SK-N-SH (cell line): ENCODE measurements at regions not wholly inside any gene's neighbourhood (a gene's known extent, or its start where the extent isn't known, plus 50 kb on each side); places are given as distances from the start of the nearest gene placed in this dataset.

Experiments
- ELF1 ChIP-seq: IDR thresholded peaks from 2 replicates; pipeline ENCODE4 v1.4.0; 2012
- EP300 ChIP-seq, 2 experiments: IDR thresholded peaks; 2 replicates each; pipeline versions ENCODE4 v1.4.0 to v1.6.1; 2012; ENCODE audit warnings: borderline replicate concordance in 1 of 2, low read depth in 1 of 2, low read length in 1 of 2
- EZH2phosphoT487 ChIP-seq: fragments of 200-600 bp; sonication (generic); IDR thresholded peaks from 2 replicates; pipeline ENCODE4 v1.6.1; 2017; ENCODE audit warnings: low read depth, mixed run types, mild to moderate bottlenecking, antibody characterized with exemption, moderate library complexity, borderline replicate concordance
- FOSL2 ChIP-seq: IDR thresholded peaks from 2 replicates; pipeline ENCODE4 v1.4.0; 2012; ENCODE audit warnings: low read depth, mild to moderate bottlenecking, moderate library complexity, borderline replicate concordance
- GABPA ChIP-seq: IDR thresholded peaks from 2 replicates; pipeline ENCODE4 v1.4.0; 2012; ENCODE audit warnings: low read depth, mild to moderate bottlenecking
- JUND ChIP-seq: IDR thresholded peaks from 2 replicates; pipeline ENCODE4 v1.4.0; 2012
- POLR2AphosphoS5 ChIP-seq: IDR thresholded peaks from 2 replicates; pipeline ENCODE4 v1.6.1; 2012; ENCODE audit warnings: low read depth, low read length
- SIN3A ChIP-seq: IDR thresholded peaks from 2 replicates; pipeline ENCODE4 v1.6.1; 2012; ENCODE audit warnings: low read depth, mild to moderate bottlenecking, low read length, moderate library complexity, borderline replicate concordance
- TEAD4 ChIP-seq: IDR thresholded peaks from 2 replicates; pipeline ENCODE4 v1.4.0; 2012; ENCODE audit warnings: mild to moderate bottlenecking, borderline replicate concordance; ENCODE audit not compliant: insufficient read depth
- YY1 ChIP-seq: IDR thresholded peaks from 2 replicates; pipeline ENCODE4 v1.4.0; 2012; ENCODE audit warnings: low read depth, mild to moderate bottlenecking
- TF ChIP-seq, protein P1 (sequence below): fragments of 150-350 bp; IDR thresholded peaks from 2 replicates; pipeline ENCODE4 v1.6.1; 2017; ENCODE audit warnings: antibody characterized with exemption, low read length, low read depth, borderline replicate concordance
- TF ChIP-seq, protein P2 (sequence below): fragments of 200-600 bp; sonication (generic); IDR thresholded peaks from 2 replicates; pipeline ENCODE4 v1.6.1; 2017; ENCODE audit warnings: antibody characterized with exemption, mild to moderate bottlenecking, moderate library complexity
- TF ChIP-seq, protein P3 (sequence below): IDR thresholded peaks from 2 replicates; pipeline ENCODE4 v1.4.0; 2012; ENCODE audit warnings: low read depth
- TF ChIP-seq, protein P4 (sequence below): fragments of 150-350 bp; IDR thresholded peaks from 2 replicates; pipeline ENCODE4 v1.6.1; 2016; ENCODE audit warnings: mild to moderate bottlenecking, low read depth, low read length

DNA sequence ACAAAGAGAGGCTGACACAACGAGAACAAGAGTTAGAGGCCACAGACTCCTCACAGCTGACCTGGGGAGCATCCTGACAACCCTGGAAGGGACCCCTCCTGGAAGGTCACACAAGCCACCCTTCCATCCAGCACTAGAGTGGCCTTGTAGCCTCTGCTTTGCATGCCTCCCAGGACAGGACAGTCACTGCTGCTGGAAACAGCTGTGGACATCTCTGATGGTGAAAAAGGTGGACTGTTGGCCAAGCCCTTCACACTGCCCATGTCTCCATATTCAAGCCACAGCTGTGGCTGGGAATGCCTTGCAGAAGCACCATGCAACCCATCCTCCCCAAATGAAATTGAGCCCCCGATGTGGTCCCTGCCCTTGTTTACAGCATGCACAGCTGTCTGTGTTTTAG, 102.1 kb upstream of the SRSF6 start:
- TF ChIP-seq, protein P1, sequence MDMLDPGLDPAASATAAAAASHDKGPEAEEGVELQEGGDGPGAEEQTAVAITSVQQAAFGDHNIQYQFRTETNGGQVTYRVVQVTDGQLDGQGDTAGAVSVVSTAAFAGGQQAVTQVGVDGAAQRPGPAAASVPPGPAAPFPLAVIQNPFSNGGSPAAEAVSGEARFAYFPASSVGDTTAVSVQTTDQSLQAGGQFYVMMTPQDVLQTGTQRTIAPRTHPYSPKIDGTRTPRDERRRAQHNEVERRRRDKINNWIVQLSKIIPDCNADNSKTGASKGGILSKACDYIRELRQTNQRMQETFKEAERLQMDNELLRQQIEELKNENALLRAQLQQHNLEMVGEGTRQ: no peak
- no peak for TF ChIP-seq YY1
- TF ChIP-seq POLR2AphosphoS5: no peak
- TF ChIP-seq EP300 (IDR thresholded peaks at IDR 0.05; ENCODE audit: borderline replicate concordance in 1 of 2, low read depth in 1 of 2, low read length in 1 of 2): no peak
- TF ChIP-seq, protein P2, sequence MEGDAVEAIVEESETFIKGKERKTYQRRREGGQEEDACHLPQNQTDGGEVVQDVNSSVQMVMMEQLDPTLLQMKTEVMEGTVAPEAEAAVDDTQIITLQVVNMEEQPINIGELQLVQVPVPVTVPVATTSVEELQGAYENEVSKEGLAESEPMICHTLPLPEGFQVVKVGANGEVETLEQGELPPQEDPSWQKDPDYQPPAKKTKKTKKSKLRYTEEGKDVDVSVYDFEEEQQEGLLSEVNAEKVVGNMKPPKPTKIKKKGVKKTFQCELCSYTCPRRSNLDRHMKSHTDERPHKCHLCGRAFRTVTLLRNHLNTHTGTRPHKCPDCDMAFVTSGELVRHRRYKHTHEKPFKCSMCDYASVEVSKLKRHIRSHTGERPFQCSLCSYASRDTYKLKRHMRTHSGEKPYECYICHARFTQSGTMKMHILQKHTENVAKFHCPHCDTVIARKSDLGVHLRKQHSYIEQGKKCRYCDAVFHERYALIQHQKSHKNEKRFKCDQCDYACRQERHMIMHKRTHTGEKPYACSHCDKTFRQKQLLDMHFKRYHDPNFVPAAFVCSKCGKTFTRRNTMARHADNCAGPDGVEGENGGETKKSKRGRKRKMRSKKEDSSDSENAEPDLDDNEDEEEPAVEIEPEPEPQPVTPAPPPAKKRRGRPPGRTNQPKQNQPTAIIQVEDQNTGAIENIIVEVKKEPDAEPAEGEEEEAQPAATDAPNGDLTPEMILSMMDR: no peak
- no peak for TF ChIP-seq ELF1
- TF ChIP-seq TEAD4: no peak
- TF ChIP-seq, protein P3, sequence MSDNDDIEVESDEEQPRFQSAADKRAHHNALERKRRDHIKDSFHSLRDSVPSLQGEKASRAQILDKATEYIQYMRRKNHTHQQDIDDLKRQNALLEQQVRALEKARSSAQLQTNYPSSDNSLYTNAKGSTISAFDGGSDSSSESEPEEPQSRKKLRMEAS: no peak
- TF ChIP-seq, protein P4, sequence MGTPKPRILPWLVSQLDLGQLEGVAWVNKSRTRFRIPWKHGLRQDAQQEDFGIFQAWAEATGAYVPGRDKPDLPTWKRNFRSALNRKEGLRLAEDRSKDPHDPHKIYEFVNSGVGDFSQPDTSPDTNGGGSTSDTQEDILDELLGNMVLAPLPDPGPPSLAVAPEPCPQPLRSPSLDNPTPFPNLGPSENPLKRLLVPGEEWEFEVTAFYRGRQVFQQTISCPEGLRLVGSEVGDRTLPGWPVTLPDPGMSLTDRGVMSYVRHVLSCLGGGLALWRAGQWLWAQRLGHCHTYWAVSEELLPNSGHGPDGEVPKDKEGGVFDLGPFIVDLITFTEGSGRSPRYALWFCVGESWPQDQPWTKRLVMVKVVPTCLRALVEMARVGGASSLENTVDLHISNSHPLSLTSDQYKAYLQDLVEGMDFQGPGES: no peak
- no peak for TF ChIP-seq EZH2phosphoT487
- no peak for TF ChIP-seq JUND
- TF ChIP-seq SIN3A: no peak
- no peak for TF ChIP-seq FOSL2
- no peak for TF ChIP-seq GABPA
